ENCODE measurements at regions not wholly inside any gene's neighbourhood (a gene's known extent, or its start where the extent isn't known, plus 50 kb on each side); places are given as distances from the start of the nearest gene placed in this dataset.

DNA sequence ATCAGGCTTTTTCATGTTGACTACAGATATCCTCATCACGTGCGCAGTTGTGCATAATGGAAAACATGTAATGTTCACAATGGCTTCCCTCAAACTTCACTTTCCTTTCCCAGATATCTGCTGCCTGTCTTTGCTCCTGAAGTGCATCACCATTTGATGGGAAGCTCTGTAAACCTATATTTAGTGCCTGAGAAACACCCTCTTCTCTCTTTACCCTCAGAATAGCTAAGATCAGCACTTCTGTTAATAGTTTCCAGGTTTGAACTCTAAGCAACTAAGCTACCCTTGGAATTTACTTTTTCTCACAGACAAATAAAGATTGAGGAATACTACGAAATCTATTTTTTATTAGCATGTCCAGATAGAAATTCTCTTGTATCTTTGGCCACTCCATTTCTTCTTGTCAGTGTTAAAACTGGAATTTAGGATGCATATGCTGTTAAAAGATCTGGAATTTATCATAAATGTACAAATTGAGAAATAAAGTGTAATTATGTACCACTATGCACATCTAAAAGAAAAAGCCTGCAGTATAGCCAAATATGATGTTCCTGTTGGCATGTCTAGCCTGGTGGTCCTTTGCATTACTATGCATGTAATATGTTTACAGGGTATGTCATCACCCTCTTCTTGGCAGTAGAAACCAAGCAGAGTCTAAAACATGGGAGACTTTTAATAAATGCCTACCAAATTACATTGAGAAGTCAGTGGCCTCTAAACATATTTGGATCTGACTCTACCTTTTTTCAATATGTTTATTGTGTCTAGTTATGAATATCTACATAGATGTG, 278.7 kb downstream of the FIGN start:
- no peak for DNase-seq (ENCODE audit: low spot score)

DNA sequence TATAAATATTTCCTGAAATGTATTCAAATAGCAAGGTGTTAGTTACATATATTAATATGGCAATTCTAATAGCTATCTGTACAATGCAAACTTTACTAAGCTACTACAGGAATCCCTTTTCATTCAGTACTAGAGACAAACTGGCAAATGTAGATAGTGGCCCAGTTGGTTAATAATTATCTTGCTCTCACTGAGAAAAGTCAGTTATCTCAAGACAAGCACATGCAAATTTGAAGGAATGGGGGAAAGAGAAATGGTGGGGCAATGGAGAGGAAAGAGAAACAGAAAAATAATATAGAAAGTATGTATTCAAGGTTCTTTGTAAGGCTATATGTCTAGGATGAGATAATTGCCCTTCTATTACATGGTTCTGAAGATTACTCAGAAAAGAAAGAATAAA, 280.0 kb downstream of the FIGN start:
- no peak for DNase-seq (ENCODE audit: low spot score)

DNA sequence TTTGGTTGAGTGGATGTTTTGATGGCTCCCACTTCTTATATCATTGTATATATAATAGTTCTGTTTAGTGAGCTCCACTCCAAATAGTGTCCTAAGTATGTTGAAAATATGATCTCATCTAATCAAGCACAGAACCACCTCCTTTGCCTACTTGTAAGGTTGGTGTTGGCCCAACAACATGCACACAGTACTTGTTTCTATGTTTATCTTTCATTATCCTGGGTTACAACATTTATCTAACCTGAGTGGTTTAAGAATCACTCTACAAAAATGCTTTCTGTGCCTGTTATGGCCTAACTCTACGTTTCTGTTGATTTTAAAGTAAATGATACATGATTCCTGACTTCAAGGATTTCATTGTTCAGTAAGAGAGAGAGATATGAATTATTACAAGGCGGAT, 281.9 kb downstream of the FIGN start:
- DNase-seq (ENCODE audit: low spot score): no peak

DNA sequence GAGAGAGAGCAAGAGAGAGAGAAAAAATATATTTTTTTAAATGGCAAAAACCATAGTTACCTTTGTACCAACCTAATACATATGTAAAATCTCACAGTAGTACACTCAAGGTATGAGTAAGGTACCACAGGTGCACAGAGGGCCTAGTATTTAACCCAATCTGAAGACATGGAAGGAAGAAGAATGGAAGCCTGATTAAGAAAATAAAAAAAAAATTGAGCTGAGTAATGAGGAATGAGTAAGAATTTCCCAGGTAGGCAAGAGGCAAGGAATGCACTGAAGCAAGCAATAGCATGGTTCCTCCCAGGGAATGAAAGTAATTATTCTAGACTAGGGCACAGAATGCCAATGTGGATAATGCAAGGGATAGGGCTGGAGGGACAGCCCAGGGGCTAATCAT, 294.2 kb downstream of the FIGN start:
- DNase-seq (ENCODE audit: low spot score): no peak

DNA sequence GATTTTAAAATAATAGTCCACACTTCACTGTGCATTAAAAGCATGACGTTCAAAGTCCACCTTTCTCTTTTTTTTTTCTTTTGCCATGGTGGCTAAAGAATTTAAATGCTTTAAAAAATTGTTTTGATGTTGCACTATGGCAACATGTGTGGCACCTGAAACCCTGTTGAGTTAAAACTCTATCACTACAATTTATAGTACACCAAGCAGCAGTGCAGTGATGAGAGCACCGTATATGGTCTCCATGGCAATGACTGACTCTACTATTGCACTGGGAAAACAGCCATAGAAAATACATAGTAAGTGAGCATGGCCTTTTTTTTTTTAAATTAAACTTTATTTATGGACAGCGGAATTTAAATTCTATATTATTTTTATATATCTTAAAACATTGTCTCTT, 298.8 kb downstream of the FIGN start:
- no peak for DNase-seq (ENCODE audit: low spot score)

DNA sequence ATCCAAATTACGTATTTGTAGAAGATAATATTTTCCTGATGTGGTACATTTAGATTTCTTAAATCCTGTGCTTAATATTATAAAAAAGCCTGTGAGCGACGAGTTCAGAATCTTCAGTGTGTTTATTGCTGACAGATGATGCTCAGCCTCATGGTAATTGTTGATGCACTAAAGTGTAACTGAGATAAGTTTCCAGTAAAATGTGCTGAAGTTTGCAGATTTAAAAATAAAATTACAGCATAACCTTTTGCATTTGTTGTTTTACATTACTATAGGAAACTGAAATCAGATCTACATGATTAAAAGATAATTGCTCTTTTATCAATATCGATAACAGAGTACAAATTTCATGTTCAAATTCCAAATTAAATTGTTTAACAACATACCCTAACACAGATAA, 307.6 kb downstream of the FIGN start:
- no peak for DNase-seq (ENCODE audit: low spot score)

DNA sequence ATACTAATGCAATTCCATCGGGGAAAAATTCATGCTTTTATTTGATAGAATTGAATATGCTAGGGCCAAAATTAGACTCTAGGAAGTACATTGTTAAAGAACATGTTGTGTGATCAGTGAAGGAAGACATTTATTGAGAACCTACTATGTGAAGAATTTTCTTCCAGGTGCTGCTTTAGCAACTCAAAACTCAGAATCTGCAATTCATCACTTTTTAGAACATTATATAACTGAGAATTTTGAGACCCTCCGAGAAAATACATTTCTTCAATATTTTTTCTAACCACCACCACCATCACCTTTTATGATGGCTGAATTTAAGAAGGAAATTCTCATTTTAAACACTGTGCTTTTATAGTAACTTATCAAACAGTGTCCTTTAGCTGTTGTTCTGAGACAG, 315.2 kb downstream of the FIGN start:
- DNase-seq (ENCODE audit: low spot score): no peak

DNA sequence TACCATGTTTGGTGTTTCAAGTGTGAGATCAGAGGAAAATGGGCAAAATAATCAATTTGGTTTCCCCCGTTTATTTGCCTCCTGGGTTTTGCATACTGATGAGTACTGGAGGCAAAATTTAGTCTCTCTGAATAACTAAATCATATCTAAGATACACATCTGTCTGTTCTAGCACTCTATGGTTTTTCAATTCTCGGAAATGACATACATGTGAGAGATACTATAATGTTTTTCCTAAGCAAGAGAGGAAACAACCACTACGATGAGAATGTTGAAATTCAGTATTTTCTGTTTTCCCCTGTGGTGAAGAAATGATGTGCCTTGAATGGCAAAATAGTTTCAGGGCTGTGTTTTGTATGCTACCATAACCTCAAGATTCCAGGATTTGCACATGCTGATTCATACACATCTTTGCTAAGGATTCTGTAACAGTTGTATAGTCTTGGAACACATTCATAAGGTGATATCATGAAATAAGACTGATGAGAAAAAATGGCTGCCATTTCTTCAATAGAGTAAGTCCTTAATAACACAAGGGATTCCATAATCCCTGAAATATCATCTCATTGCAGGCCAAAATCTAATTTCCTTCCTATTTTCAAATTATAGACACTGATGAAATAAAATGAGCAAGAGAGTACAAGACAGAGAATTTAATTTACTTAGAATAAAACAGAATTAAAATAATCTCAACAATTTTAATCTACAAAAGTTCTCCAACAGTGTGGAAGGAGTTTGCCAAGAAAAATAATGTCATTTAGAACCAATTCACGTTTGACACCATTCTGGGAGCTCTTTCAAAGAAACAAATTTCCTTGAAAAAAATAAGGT, 316.6 kb downstream of the FIGN start:
- DNase-seq (ENCODE audit: low spot score): no peak

DNA sequence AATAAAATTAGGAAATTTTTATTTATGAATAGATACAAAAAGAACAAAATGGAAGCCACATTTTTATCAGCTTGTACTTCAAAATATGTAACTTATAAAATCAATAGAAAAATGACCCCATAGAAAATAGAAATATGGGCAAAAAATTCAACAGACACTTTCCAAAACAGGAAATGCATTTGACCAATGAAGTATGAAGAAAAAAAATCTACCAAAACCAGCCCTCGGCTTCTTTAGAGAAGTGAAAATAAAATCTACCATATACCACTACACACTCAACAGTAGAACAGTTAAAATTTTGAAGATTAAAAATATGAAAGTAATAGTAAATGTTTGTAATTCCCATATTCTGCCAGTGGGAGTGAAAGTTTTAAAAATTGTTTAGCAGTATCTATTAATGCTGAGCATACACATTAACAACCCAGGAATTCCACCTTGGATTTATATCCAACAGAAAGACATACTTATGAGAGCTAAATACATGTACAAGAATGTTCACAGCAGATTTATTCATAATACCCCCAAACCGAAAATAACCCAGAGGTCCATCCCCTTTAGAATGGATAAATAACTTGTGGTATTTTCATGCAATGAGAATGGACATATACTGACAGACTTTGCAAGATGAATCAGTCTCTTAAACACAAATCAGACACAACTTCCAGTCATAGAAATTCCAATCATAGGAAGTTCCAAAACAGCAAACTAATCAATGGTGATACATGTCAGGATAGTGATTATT, 318.0 kb downstream of the FIGN start:
- DNase-seq (ENCODE audit: low spot score): no peak

DNA sequence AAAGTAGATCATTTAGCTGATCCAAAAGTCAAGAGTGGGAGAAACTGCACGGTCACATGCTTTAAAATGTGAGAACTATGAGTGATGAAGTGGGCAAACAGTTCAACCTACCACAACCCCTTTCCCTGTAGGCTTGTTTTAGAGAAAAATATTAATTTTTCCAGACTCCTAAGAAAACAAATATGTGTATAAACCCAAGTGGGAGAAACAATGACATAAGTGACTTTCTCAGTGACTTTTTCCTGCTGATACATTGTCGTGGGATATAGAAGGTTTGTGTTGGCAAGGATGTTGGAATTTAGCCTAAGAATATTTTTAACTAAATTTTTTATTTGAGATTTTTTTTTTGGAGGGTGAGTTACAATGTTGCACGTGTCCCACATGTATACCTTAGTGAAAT, 321.7 kb downstream of the FIGN start:
- no peak for DNase-seq (ENCODE audit: low spot score)

DNA sequence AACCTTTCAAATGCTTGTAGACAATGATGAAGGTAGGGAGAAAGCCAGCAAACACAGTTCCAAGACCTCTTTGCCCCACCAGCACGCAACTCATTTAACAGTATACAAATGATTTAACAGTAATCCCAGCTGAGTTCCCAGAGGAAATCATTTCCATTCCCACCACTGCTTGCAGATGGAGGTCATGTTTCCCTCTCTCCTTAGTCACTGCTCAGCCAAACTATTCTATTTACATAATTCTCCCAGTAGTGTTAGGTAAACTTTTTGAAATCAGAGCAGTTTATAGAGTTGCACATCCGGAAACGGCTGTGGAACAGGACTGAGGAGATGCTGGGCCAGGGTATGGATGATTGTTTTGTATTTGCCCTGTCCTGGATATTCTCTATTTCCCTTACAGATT, 328.5 kb downstream of the FIGN start:
- DNase-seq (ENCODE audit: low spot score): no peak

DNA sequence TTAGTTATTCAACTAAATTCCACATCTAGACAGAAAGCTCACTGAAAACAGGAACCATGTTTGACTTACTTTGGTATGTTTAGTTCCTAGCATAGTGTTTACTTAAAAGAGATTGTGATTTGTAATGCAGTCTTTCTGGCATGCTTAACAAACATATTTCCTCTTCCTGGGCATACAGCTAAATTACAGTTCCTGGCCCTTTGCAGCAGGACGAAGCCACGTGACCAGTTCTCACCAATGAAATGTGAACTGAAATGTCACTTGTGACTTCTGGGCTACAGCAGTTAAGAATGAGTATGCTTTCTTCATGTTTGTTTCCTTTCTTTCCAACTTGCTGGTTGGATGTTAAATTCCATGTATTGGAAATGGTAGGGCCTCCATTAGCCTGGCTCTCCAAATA, 330.5 kb downstream of the FIGN start:
- DNase-seq (ENCODE audit: low spot score): no peak

DNA sequence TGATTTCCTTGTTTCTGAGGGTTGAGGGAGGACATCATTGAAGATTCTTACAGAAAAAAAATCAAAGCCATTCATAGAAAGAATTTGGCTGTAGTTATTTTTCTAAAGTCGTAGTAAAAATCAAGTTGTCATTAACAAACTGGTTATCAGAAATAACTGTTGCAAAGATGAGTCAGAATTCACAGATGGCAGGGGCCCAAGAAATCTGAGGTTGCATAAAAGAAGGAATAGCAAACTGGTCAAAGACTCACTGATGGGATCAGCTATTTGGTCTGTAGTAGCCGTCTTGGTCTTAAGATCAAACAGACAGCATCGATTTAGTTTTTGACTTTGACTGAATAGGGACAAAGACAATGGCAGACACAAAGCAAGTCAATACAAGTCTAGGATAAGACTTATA, 334.3 kb downstream of the FIGN start:
- no peak for DNase-seq (ENCODE audit: low spot score)

DNA sequence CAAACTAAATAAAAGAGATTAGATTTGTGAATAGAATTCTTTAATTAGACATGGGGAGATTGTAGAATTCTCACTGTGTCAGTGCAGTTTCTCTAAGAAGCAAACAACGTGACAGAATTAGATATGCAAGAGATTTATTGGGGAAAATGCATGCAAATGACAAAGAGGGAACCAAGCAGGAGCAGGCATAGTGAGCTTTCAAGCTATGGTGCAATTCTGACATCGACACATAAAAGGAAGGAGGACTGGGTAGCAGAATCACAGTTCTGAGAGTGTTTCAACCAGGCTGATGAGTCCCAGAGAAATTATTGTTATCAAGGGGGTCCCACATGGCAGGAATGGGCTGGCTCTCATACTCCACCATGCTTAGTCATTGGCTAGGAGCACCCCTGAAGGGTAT, 338.4 kb downstream of the FIGN start:
- DNase-seq (ENCODE audit: low spot score): peak; percentile 1

DNA sequence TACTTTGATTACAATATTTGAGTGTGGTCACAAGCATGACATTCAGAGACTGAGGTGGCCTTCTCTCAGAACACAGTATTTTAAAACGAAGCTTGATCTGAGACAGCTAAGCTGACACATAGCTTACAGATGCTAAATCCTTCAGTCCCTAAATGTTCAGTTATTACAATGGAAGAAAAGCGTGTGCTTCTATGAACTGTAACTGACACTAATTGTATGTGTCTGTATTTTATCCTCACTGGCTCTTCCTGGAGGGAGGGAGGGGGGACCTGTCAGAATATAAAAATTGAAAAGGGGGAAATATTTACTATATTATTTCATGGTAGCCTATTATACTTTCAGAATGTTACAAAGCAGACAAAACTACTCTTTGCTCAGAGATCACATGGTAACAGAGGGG, 340.2 kb downstream of the FIGN start:
- DNase-seq (ENCODE audit: low spot score): no peak

DNA sequence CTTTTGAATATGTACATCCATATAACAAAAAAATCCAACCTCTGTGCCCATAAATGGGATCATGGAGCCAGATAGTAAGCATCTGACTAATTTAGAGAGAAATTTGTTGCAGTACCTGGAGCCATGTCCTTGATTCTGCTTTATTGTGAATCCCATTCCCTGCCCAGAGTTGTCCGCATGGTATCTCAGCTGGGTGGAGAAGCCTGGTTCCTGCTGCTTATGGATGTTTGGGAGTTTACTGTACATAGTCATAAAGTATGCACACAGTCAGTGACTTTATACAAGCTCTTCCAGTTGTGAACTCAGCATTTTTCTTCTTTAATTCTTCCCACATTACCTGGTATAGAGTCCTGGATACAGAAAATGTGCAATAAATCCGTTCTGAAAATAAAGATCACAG, 346.0 kb downstream of the FIGN start:
- DNase-seq (ENCODE audit: low spot score): no peak

DNA sequence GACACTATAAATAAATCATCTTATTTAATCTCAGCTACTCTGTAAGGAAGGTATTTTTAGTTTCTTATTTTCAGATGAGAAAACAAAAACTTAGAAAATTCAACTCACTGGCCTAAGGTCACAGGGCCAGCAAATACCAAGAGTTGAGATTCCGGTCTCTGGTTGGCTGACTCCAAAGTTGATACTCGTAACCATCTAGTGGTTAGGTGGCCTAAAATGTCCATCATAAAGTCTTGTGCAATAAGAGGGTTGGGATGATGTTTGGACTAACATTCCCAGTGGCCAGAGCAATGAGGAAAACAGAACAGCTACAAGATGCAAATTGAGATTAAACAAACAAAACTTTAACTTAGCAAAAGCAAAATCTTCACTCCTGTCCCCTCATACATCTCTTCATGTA, 360.3 kb downstream of the FIGN start:
- DNase-seq (ENCODE audit: low spot score): no peak

DNA sequence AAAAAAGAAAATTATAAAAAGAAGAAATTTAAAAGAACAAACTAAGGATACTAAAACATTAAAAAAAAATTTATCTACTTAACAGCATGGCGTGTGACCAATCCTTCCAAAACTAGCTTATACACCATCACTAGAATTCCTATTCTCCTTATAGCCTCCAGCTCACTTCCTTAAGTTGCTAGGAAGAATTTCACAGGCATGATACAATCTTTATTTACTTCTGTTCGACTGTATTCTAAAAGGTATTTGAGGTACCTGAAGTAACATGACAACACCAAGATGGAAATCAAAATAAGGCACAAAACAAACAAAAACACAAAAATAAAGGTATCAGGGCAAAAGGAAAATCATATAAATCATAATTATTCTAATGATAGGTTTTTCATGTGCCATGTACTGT, 360.7 kb downstream of the FIGN start:
- no peak for DNase-seq (ENCODE audit: low spot score)

DNA sequence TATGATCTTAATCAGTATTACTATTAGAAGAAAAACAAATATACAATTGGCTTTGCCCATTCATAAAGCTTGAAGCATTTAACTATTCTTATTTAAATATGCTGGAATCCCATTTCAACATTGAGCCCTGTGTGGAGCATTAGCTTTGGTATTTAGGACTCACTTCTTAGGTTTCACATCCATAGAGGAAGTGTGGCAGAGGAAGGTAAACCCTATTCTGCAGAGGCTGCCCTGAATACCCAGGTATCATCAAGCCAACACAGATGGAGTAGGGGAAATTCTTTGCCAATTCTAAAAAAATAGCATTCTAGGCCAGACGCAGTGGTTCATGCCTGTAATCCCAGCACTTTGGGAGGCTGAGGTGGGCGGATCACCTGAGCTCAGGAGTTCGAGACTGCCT, 361.5 kb downstream of the FIGN start:
- DNase-seq (ENCODE audit: low spot score): no peak

DNA sequence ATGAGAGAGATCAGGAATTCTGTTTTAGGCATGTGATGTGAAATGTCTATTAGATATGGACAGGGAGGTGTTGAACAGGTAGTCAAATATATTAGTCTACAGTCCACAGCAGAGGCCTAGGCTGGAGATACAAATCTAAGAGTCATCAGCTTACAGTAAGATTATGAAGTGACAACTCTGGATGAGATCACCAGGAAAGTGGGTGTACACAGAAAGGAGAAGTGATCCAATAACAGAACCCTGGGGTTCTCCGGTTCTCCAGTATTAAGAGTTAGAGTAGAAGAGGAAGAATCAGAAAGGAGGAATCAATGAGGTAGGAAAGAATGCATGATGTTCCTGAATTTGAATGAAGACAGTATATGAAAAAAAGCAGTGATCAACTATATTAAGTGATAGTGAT, 362.3 kb downstream of the FIGN start:
- no peak for DNase-seq (ENCODE audit: low spot score)

DNA sequence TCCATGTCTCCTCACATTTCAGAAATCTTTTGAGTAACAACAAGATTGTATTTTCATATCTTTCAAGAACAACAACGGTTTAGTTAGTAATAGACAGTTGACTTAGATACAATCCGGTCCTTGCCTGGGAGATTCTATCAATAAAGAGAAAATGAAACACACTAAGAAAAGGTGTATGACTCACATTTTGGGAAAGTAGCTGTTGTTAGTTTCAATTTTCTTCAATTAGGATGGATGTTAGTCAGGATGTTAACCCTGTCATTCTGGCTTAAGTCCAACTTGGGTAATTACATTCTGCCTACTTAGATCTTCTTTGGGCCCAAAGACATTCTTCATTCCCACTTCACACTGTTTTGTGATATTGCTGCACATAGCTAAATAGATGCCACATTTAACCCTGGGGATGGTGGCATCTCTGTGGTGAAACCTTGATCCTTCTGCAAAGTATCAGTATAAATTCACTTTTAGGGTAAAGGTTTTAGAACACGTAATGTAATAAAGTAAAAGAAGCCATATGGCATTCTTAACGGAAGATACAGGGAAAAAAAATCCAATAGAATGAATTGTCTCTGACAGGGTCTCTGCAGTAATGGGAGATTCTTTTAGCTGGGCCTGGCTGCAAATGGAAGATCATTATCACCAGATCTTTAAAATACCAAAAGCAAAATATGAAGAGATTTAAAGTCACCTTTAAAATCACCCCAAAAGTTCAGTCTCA, 365.5 kb downstream of the FIGN start:
- DNase-seq (ENCODE audit: low spot score): no peak

DNA sequence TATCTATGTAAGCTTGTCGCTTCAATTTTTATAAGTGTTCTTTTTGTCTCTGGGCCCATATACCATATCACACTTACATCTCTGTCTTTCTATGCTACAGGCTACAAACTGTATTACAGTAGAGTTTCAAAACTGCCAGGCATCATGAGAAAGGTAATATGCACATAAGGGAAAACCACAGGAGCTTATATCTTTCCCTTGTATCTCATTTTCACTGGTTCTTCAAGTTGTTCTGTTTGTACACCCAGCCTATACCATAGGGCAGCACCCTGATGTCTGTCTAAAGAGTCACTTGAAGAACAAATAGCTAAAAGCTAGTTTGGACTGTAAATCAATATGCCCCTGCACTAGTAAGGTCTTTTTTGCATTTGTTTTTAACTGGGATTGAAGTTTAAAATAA, 366.7 kb downstream of the FIGN start:
- DNase-seq (ENCODE audit: low spot score): no peak

Data from AG08396 (cell line).